Neuronal stem cell (in vitro differentiated cells): ENCODE measurements at regions not wholly inside any gene's neighbourhood (a gene's known extent, or its start where the extent isn't known, plus 50 kb on each side); places are given as distances from the start of the nearest gene placed in this dataset.
"Not testable (repeated sequence)": the region's sequence is repeated elsewhere in the genome, so short reads cannot be mapped to it uniquely, and the experiment has no call there.

ENCODE experiments used
- DNase-seq: peaks from one replicate; pipeline ENCODE4 v3.0.0-alpha.2; 2013; ENCODE audit warnings: low spot score
- H2AFZ ChIP-seq: one replicate; pipeline ENCODE4 v1.6.1; 2013; ENCODE audit warnings: mild to moderate bottlenecking, low read length, inconsistent platforms
- H2AK5ac ChIP-seq: 2 replicates; pipeline ENCODE4 v1.6.1; 2013; ENCODE audit warnings: low read depth, mild to moderate bottlenecking, inconsistent platforms, low read length, moderate library complexity, mixed read lengths
- H2BK120ac ChIP-seq: 2 replicates; pipeline ENCODE4 v1.6.1; 2013; ENCODE audit warnings: low read depth, mild to moderate bottlenecking, inconsistent platforms, low read length, moderate library complexity, mixed read lengths
- H2BK12ac ChIP-seq: one replicate; pipeline ENCODE4 v1.6.1; 2013; ENCODE audit warnings: low read length, inconsistent platforms
- H2BK15ac ChIP-seq: 2 replicates; pipeline ENCODE4 v1.6.1; 2013; ENCODE audit warnings: mild to moderate bottlenecking, low read length, inconsistent platforms, mixed read lengths
- H2BK5ac ChIP-seq: one replicate; pipeline ENCODE4 v1.6.1; 2013; ENCODE audit warnings: inconsistent platforms, mild to moderate bottlenecking, low read length, moderate library complexity
- H3K14ac ChIP-seq: one replicate; pipeline ENCODE4 v1.6.1; 2013; ENCODE audit warnings: low read length, inconsistent platforms
- H3K18ac ChIP-seq: 2 replicates; pipeline ENCODE4 v1.6.1; 2013; ENCODE audit warnings: low read length, inconsistent platforms
- H3K23ac ChIP-seq: 2 replicates; pipeline ENCODE4 v1.6.1; 2013; ENCODE audit warnings: low read depth, mild to moderate bottlenecking, mixed read lengths, low read length, inconsistent platforms; ENCODE audit not compliant: poor library complexity
- H3K27ac ChIP-seq: replicated peaks from 3 replicates; pipeline ENCODE4 v1.5.1; 2013; ENCODE audit warnings: low read length, inconsistent platforms
- H3K27me3 ChIP-seq, 3 experiments: 2 replicates each; pipeline ENCODE4 v1.6.1; 2013; ENCODE audit warnings: low read length in 3 of 3, mild to moderate bottlenecking in 2 of 3, inconsistent platforms in 1 of 3, low read depth in 1 of 3, mixed read lengths in 1 of 3, moderate library complexity in 1 of 3; ENCODE audit not compliant: control insufficient read depth in 3 of 3, insufficient read depth in 3 of 3
- H3K36me3 ChIP-seq, 2 donors: replicated peaks in 1 of 2; 2 replicates each; pipeline ENCODE4 v1.6.1; 2013; ENCODE audit warnings: low read length in 2 of 2; ENCODE audit not compliant: control insufficient read depth in 2 of 2, insufficient read depth in 2 of 2
- H3K4ac ChIP-seq: 2 replicates; pipeline ENCODE4 v1.6.1; 2013; ENCODE audit warnings: inconsistent platforms, mild to moderate bottlenecking, low read length, moderate library complexity
- H3K4me1 ChIP-seq, 2 donors: 1 replicate in 1 of 2; 2 replicates in 1 of 2; pipeline ENCODE4 v1.6.1; 2013; ENCODE audit warnings: low read length in 2 of 2, low read depth in 1 of 2; ENCODE audit not compliant: control insufficient read depth in 2 of 2, insufficient read depth in 1 of 2
- H3K4me2 ChIP-seq: one replicate; pipeline ENCODE4 v1.6.1; 2013; ENCODE audit warnings: mild to moderate bottlenecking, low read length, inconsistent platforms; ENCODE audit not compliant: insufficient read depth, poor library complexity, severe bottlenecking
- H3K4me3 ChIP-seq, 2 donors: 2 replicates each; pipeline ENCODE4 v1.5.1; 2013; ENCODE audit warnings: low read length in 2 of 2, mild to moderate bottlenecking in 2 of 2, inconsistent platforms in 1 of 2, moderate library complexity in 1 of 2
- H3K79me1 ChIP-seq: one replicate; pipeline ENCODE4 v1.6.1; 2013; ENCODE audit warnings: low read depth, mild to moderate bottlenecking, inconsistent platforms, low read length, moderate library complexity
- H3K9ac ChIP-seq: one replicate; pipeline ENCODE4 v1.6.1; 2013; ENCODE audit warnings: mild to moderate bottlenecking, low read depth, low read length, inconsistent platforms; ENCODE audit not compliant: poor library complexity
- H3K9me3 ChIP-seq, 2 donors: replicated peaks in 1 of 2; 2 replicates each; pipeline versions ENCODE3 to v1.6.1; 2013; ENCODE audit warnings: low read length in 2 of 2, mild to moderate bottlenecking in 2 of 2, inconsistent platforms in 1 of 2, low read depth in 1 of 2, mixed read lengths in 1 of 2, moderate library complexity in 1 of 2; ENCODE audit not compliant: control insufficient read depth in 2 of 2, insufficient read depth in 1 of 2
- H4K8ac ChIP-seq: one replicate; pipeline ENCODE4 v1.6.1; 2013; ENCODE audit warnings: low read depth, mild to moderate bottlenecking, inconsistent platforms, low read length, moderate library complexity
- H4K91ac ChIP-seq: one replicate; pipeline ENCODE4 v1.6.1; 2013; ENCODE audit warnings: low read length, low read depth, mild to moderate bottlenecking, inconsistent platforms; ENCODE audit not compliant: poor library complexity
- WGBS, 2 donors: extraction: QIAGEN DNeasy Blood & Tissue Kit; methylation state at CpG; one replicate each; pipeline ENCODE4 v1.1.7; 2013; ENCODE audit warnings: missing lambda C conversion rate in 2 of 2, mixed read lengths in 1 of 2; ENCODE audit not compliant: insufficient read length in 2 of 2, insufficient replicate concordance in 1 of 2; ENCODE audit errors: extremely low coverage in 2 of 2; 5-methylcytosine and 5-hydroxymethylcytosine counted together

DNA sequence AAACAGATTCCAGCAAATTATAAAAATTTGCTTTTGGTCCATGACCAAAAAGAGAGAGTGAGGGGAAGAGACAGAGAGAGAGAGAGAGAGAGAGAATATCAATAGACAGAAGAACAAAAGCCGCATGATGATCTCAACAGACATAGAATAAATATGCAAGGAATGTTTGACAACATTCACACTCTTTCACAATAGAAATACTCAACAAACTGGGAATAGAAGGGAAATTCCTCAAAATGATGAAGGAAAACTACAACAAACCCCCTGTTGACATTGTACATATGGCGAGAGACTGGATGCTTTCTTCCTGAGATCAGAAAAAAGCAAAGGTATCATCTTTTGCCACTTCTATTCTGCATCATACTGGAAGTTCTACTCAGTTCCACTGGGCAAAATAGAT lies 309.7 kb downstream of the RAD51AP2 start:
- no peak overlapping the region for H2BK12ac ChIP-seq
- no peak overlapping the region for H3K23ac ChIP-seq
- H3K18ac ChIP-seq = no peak overlapping the region
- no peaks in the 10 kb centered on the region for H3K9me3 ChIP-seq
- no peak overlapping the region for H4K91ac ChIP-seq
- no peaks in the 10 kb centered on the region for H3K27me3 ChIP-seq
- no peak overlapping the region for H2BK5ac ChIP-seq
- H3K4me2 ChIP-seq = no peak overlapping the region
- H3K36me3 ChIP-seq = no peaks in the 10 kb centered on the region
- no peak overlapping the region for H3K4me3 ChIP-seq
- no peak overlapping the region for H4K8ac ChIP-seq
- H3K79me1 ChIP-seq = no peaks in the 10 kb centered on the region
- DNase-seq = no peak
- H3K4ac ChIP-seq = no peak overlapping the region
- H3K4me1 ChIP-seq = no peaks in the 10 kb centered on the region
- H2AK5ac ChIP-seq = no peak overlapping the region
- no CpG with 5 or more reads among the region's 2 CpGs for WGBS, 2 donors
- no peak overlapping the region for H2BK120ac ChIP-seq
- H3K27ac ChIP-seq = no peak overlapping the region
- H2BK15ac ChIP-seq = no peak overlapping the region
- no peak overlapping the region for H3K14ac ChIP-seq
- H3K9ac ChIP-seq = no peak overlapping the region
- no peak overlapping the region for H2AFZ ChIP-seq

DNA sequence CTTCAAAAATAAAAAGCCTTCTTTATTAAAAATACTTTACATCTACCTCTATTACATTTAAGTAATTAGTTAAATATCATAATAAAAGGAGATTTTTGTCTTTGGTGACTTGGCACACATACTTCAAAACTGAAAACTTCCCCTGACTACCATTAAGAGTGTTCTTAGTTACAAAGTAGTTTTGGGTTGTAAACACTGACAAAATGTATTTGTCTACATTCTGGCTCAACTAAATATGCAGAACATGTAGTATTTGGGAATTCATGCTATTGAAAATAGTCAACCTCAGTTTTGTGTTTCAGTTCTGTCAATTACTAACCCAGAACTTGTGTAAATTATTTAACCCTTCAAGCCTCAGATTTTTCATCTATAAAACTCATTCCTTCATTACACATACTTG lies 311.5 kb downstream of the RAD51AP2 start:
- H3K4me1 ChIP-seq = no peaks in the 10 kb centered on the region
- no peak overlapping the region for H3K4ac ChIP-seq
- no peak overlapping the region for H2BK15ac ChIP-seq
- no peak overlapping the region for H4K91ac ChIP-seq
- H2AK5ac ChIP-seq = no peak overlapping the region
- H3K18ac ChIP-seq = no peak overlapping the region
- H3K23ac ChIP-seq = no peak overlapping the region
- no peak overlapping the region for H3K27ac ChIP-seq
- H3K9ac ChIP-seq = no peak overlapping the region
- no peaks in the 10 kb centered on the region for H3K27me3 ChIP-seq
- no peak overlapping the region for H3K4me3 ChIP-seq
- H3K9me3 ChIP-seq = no peaks in the 10 kb centered on the region
- no peak overlapping the region for H3K4me2 ChIP-seq
- no peak overlapping the region for H2AFZ ChIP-seq
- no peaks in the 10 kb centered on the region for H3K79me1 ChIP-seq
- DNase-seq = no peak
- H4K8ac ChIP-seq = no peak overlapping the region
- H2BK120ac ChIP-seq = no peak overlapping the region
- no peak overlapping the region for H3K14ac ChIP-seq
- no peak overlapping the region for H2BK12ac ChIP-seq
- H3K36me3 ChIP-seq = no peaks in the 10 kb centered on the region
- H2BK5ac ChIP-seq = no peak overlapping the region

GRCh38 chr2:17204214-17204613 lies 314.0 kb downstream of the RAD51AP2 start:
- no CpG with 5 or more reads among the region's 1 CpG for WGBS, 2 donors
- DNase-seq, H3K4me2 ChIP-seq, H4K8ac ChIP-seq, H3K27ac ChIP-seq, H3K18ac ChIP-seq, H3K4me1 ChIP-seq, H3K27me3 ChIP-seq, H2BK15ac ChIP-seq, H3K36me3 ChIP-seq, H4K91ac ChIP-seq, H2BK120ac ChIP-seq, H3K4ac ChIP-seq, H3K9me3 ChIP-seq, H2BK12ac ChIP-seq, H2BK5ac ChIP-seq, H3K14ac ChIP-seq, H3K23ac ChIP-seq, H3K4me3 ChIP-seq, H2AFZ ChIP-seq, H2AK5ac ChIP-seq, H3K79me1 ChIP-seq, H3K9ac ChIP-seq: not testable (repeated sequence)

DNA sequence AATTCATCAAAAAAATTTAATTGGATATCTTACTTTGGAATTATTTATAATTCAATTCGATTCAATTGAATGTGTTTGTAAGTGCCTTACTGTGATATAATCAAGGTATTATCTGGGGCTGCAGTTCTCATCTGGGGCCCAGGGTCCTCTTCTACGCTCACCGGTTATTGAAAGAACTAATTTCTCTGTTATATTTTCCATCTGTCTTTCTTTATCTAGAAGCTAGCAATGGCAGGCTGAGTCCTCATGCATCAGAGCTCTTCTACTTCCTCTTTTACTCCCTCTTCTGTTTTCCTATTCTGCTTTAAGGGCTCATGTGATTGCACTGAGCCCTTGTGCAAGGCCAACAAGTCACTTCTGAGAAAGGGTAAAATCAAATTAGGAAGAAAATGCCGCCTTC lies 315.6 kb downstream of the RAD51AP2 start:
- DNase-seq, H3K36me3 ChIP-seq, H3K4me2 ChIP-seq, H3K27me3 ChIP-seq, H3K79me1 ChIP-seq, H3K4me1 ChIP-seq, H2AFZ ChIP-seq, H4K8ac ChIP-seq, H4K91ac ChIP-seq, H3K9ac ChIP-seq, H3K18ac ChIP-seq, H3K4me3 ChIP-seq, H2AK5ac ChIP-seq, H3K23ac ChIP-seq, H2BK5ac ChIP-seq, H3K4ac ChIP-seq, H2BK15ac ChIP-seq, H3K14ac ChIP-seq, H2BK12ac ChIP-seq, H3K9me3 ChIP-seq, H2BK120ac ChIP-seq, H3K27ac ChIP-seq: not testable (repeated sequence)
- no CpG with 5 or more reads among the region's 4 CpGs for WGBS, 2 donors
